ENCODE measurements at regions not wholly inside any gene's neighbourhood (a gene's known extent, or its start where the extent isn't known, plus 50 kb on each side); places are given as distances from the start of the nearest gene placed in this dataset.
"Not testable (repeated sequence)": the region's sequence is repeated elsewhere in the genome, so short reads cannot be mapped to it uniquely, and the experiment has no call there.

GRCh38 chr11:37171451-37171850 is 573.4 kb upstream of the RAG2 start:
- FAIRE-seq (no peak), DNase-seq (ENCODE audit: insufficient read length, low spot score) (no peak)

- DNase-seq (ENCODE audit: insufficient read length, low spot score) (no peak), FAIRE-seq (no peak)
Measured at GRCh38 chr11:37170311-37170710, 572.3 kb upstream of the RAG2 start.

- not testable (repeated sequence) for DNase-seq (ENCODE audit: insufficient read length, low spot score); FAIRE-seq
Measured at GRCh38 chr11:37145434-37145833, 547.4 kb upstream of the RAG2 start.

GRCh38 chr11:37142591-37142990 is 544.6 kb upstream of the RAG2 start:
- no peak for FAIRE-seq

GRCh38 chr11:37141707-37142106 is 543.7 kb upstream of the RAG2 start:
- FAIRE-seq (no peak), DNase-seq (ENCODE audit: insufficient read length, low spot score) (no peak)

More at GRCh38 chr11:37142591-37142990, 544.6 kb upstream of the RAG2 start:
- DNase-seq (ENCODE audit: insufficient read length, low spot score) = no peak

GRCh38 chr11:37135606-37136005 is 537.6 kb upstream of the RAG2 start:
- not testable (repeated sequence) for DNase-seq (ENCODE audit: insufficient read length, low spot score); FAIRE-seq

- DNase-seq (ENCODE audit: insufficient read length, low spot score) (no peak), FAIRE-seq (no peak)
Measured at GRCh38 chr11:37134637-37135036, 536.6 kb upstream of the RAG2 start.

- no peak for FAIRE-seq
- no peak for DNase-seq (ENCODE audit: insufficient read length, low spot score)
Measured at GRCh38 chr11:37124384-37124783, 526.3 kb upstream of the RAG2 start.

GRCh38 chr11:37115963-37116362 is 517.9 kb upstream of the RAG2 start:
- FAIRE-seq = no peak
- DNase-seq (ENCODE audit: insufficient read length, low spot score) = no peak

- FAIRE-seq = no peak
- no peak for DNase-seq (ENCODE audit: insufficient read length, low spot score)
Measured at GRCh38 chr11:37110385-37110784, 512.3 kb upstream of the RAG2 start.

GRCh38 chr11:37109286-37109585 is 511.2 kb upstream of the RAG2 start:
- no peak for FAIRE-seq

GRCh38 chr11:37108436-37109285 is 510.6 kb upstream of the RAG2 start:
- FAIRE-seq (no peak), DNase-seq (ENCODE audit: insufficient read length, low spot score) (no peak)

More at GRCh38 chr11:37109286-37109585, 511.2 kb upstream of the RAG2 start:
- no peak for DNase-seq (ENCODE audit: insufficient read length, low spot score)

- DNase-seq (ENCODE audit: insufficient read length, low spot score) (no peak), FAIRE-seq (no peak)
Measured at GRCh38 chr11:37107831-37108230, 509.8 kb upstream of the RAG2 start.

- DNase-seq (ENCODE audit: insufficient read length, low spot score) (no peak), FAIRE-seq (no peak)
Measured at GRCh38 chr11:37107415-37107814, 509.4 kb upstream of the RAG2 start.

- no peak for DNase-seq (ENCODE audit: insufficient read length, low spot score)
- FAIRE-seq = no peak
Measured at GRCh38 chr11:37105427-37105826, 507.4 kb upstream of the RAG2 start.

- FAIRE-seq (no peak), DNase-seq (ENCODE audit: insufficient read length, low spot score) (no peak)
Measured at GRCh38 chr11:37104380-37104779, 506.3 kb upstream of the RAG2 start.

GRCh38 chr11:37100008-37100407 is 502.0 kb upstream of the RAG2 start:
- no peak for FAIRE-seq

GRCh38 chr11:37092487-37092886 is 494.5 kb upstream of the RAG2 start:
- FAIRE-seq = no peak
- no peak for DNase-seq (ENCODE audit: insufficient read length, low spot score)

More at GRCh38 chr11:37100008-37100407, 502.0 kb upstream of the RAG2 start:
- no peak for DNase-seq (ENCODE audit: insufficient read length, low spot score)

- FAIRE-seq = no peak
- DNase-seq (ENCODE audit: insufficient read length, low spot score) = no peak
Measured at GRCh38 chr11:37089439-37089838, 491.4 kb upstream of the RAG2 start.

GRCh38 chr11:37088573-37088910 is 490.5 kb upstream of the RAG2 start:
- DNase-seq (ENCODE audit: insufficient read length, low spot score) (no peak), FAIRE-seq (no peak)

- DNase-seq (ENCODE audit: insufficient read length, low spot score) (no peak), FAIRE-seq (no peak)
Measured at GRCh38 chr11:37087650-37088572, 489.9 kb upstream of the RAG2 start.

GRCh38 chr11:37078521-37078920 is 480.5 kb upstream of the RAG2 start:
- FAIRE-seq = no peak

More at GRCh38 chr11:37078521-37078920, 480.5 kb upstream of the RAG2 start:
- DNase-seq (ENCODE audit: insufficient read length, low spot score) = no peak
